Stimulated activated naive CD8-positive, alpha-beta T cell treated with anti-CD3 and anti-CD28 coated beads, Interleukin-15, Interleukin-2, amounts not matched to agents 100 ng/mL and 50 ng/mL, for 24 hours (primary cell): ENCODE measurements at regions not wholly inside any gene's neighbourhood (a gene's known extent, or its start where the extent isn't known, plus 50 kb on each side); places are given as distances from the start of the nearest gene placed in this dataset.
"Not testable (repeated sequence)": the region's sequence is repeated elsewhere in the genome, so short reads cannot be mapped to it uniquely, and the experiment has no call there.

Experiments used
- H3K27ac Mint-ChIP-seq: one replicate; pipeline ENCODE4 v1.8.0; 2021; ENCODE audit warnings: mild to moderate bottlenecking, mixed read lengths
- H3K27me3 Mint-ChIP-seq: one replicate; pipeline ENCODE4 v1.8.0; 2021; ENCODE audit warnings: mixed read lengths
- H3K36me3 Mint-ChIP-seq: one replicate; pipeline ENCODE4 v1.8.0; 2021; ENCODE audit warnings: low read depth, mixed read lengths
- H3K4me1 Mint-ChIP-seq: one replicate; pipeline ENCODE4 v1.8.0; 2021; ENCODE audit warnings: low read depth, mixed read lengths
- H3K4me3 Mint-ChIP-seq: one replicate; pipeline ENCODE4 v1.8.0; 2021; ENCODE audit warnings: mild to moderate bottlenecking, mixed read lengths
- H3K9me3 Mint-ChIP-seq: one replicate; pipeline ENCODE4 v1.8.0; 2021; ENCODE audit warnings: mixed read lengths

DNA sequence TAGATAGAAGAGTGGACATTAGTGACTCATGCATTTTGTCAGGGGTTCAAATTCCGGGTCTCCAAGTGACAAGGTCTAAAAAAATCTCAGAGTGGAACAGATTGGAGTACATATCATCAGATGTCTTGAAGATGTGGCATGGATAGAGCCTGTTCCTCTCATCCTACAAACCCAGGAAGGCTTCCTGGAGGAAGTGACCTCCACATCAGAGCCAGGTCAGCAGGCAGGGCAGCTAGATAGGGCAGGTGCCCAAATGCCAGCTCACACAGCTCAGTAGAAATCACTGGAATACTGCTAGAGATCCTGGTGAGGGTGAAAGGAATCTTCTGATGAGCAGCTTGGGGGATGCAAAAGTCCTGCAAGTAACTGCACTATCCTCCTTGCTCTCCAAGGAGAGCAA lies 196.6 kb upstream of the SDK2 start:
- H3K4me3 Mint-ChIP-seq = no peak overlapping the region
- no peak overlapping the region for H3K27ac Mint-ChIP-seq
- peaks cover 2% of the 10 kb centered on the region for H3K4me1 Mint-ChIP-seq
- H3K27me3 Mint-ChIP-seq = peaks cover 3% of the 10 kb centered on the region
- H3K9me3 Mint-ChIP-seq = peaks cover 4% of the 10 kb centered on the region
- H3K36me3 Mint-ChIP-seq = no peaks in the 10 kb centered on the region

- H3K9me3 Mint-ChIP-seq = peaks cover 3% of the 10 kb centered on the region
- no peaks in the 10 kb centered on the region for H3K27me3 Mint-ChIP-seq
- no peak overlapping the region for H3K4me3 Mint-ChIP-seq
- no peak overlapping the region for H3K27ac Mint-ChIP-seq
- H3K4me1 Mint-ChIP-seq = no peaks in the 10 kb centered on the region
- no peaks in the 10 kb centered on the region for H3K36me3 Mint-ChIP-seq
Observed at GRCh38 chr17:73841431-73842060, 197.3 kb upstream of the SDK2 start.

DNA sequence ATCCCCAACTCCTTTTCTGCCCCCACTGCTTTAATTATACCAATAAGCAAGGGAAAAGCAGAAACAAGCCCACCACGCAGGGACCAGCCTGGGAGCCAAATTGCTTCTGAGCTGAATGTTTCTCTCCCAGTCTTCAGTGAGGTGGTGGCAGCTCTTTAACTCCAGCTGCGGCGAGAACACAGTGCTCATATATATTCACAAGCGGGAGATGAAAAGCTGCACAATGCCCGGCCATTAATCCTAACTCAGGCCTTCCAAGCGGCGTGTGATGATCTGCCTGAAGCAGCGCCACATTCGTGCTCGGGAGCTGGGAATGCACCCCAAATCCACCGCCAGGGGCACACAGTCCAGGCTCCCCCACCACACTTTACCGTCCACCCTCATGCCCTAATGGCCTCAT lies 203.7 kb upstream of the SDK2 start:
- Mint-ChIP-seq H3K4me3 (no peak overlapping the region), H3K36me3 (no peaks in the 10 kb centered on the region), H3K27ac (no peak overlapping the region), H3K27me3 (no peaks in the 10 kb centered on the region), H3K4me1 (no peaks in the 10 kb centered on the region), H3K9me3 (no peaks in the 10 kb centered on the region)

DNA sequence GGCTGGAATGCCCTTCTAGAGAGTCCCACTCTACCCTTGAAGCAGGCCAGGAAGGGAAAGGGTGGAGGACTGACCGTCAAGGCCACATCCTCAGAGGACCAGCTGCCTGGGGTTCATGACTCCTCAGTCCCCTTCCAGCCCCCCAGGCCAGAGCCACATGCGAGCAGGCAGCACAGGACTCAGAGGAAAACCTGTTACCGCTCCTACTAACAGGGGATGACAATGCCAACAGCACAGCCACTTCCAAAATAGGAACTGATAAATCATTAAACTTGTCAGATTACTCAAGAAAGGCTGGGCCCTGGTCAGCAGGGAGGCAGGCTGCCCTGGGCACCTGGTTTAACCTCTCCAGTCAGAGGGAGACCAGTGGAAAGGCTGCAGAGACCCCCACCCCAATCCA lies 206.2 kb upstream of the SDK2 start:
- Mint-ChIP-seq H3K9me3 (peaks cover 7% of the 10 kb centered on the region), H3K4me3 (no peak overlapping the region), H3K4me1 (no peaks in the 10 kb centered on the region), H3K27ac (no peak overlapping the region), H3K27me3 (no peaks in the 10 kb centered on the region), H3K36me3 (no peaks in the 10 kb centered on the region)

- Mint-ChIP-seq H3K4me1 (no peaks in the 10 kb centered on the region), H3K27me3 (no peaks in the 10 kb centered on the region), H3K27ac (no peak overlapping the region), H3K9me3 (peaks cover 7% of the 10 kb centered on the region), H3K4me3 (no peak overlapping the region), H3K36me3 (no peaks in the 10 kb centered on the region)
Observed at GRCh38 chr17:73851091-73851490, 206.8 kb upstream of the SDK2 start.

- Mint-ChIP-seq H3K4me1 (no peaks in the 10 kb centered on the region), H3K27ac (no peak overlapping the region), H3K36me3 (no peaks in the 10 kb centered on the region), H3K9me3 (peaks cover 7% of the 10 kb centered on the region), H3K27me3 (no peaks in the 10 kb centered on the region), H3K4me3 (no peak overlapping the region)
Observed at GRCh38 chr17:73851921-73852320, 207.7 kb upstream of the SDK2 start.

- Mint-ChIP-seq H3K9me3 (peaks cover 7% of the 10 kb centered on the region), H3K4me1 (no peaks in the 10 kb centered on the region), H3K27ac (no peak overlapping the region), H3K27me3 (no peaks in the 10 kb centered on the region), H3K36me3 (no peaks in the 10 kb centered on the region), H3K4me3 (no peak overlapping the region)
Observed at GRCh38 chr17:73855720-73856333, 211.6 kb upstream of the SDK2 start.

- no peaks in the 10 kb centered on the region for H3K36me3 Mint-ChIP-seq
- H3K9me3 Mint-ChIP-seq = peaks cover 7% of the 10 kb centered on the region
- no peaks in the 10 kb centered on the region for H3K4me1 Mint-ChIP-seq
- no peak overlapping the region for H3K27ac Mint-ChIP-seq
- no peaks in the 10 kb centered on the region for H3K27me3 Mint-ChIP-seq
- H3K4me3 Mint-ChIP-seq = no peak overlapping the region
Observed at GRCh38 chr17:73856556-73856955, 212.3 kb upstream of the SDK2 start.

- H3K36me3 Mint-ChIP-seq, H3K27ac Mint-ChIP-seq, H3K27me3 Mint-ChIP-seq, H3K4me3 Mint-ChIP-seq, H3K9me3 Mint-ChIP-seq, H3K4me1 Mint-ChIP-seq: not testable (repeated sequence)
Observed at GRCh38 chr17:73859439-73860008, 215.3 kb upstream of the SDK2 start.

GRCh38 chr17:73861543-73861942 lies 217.3 kb upstream of the SDK2 start:
- Mint-ChIP-seq H3K36me3 (no peaks in the 10 kb centered on the region), H3K9me3 (no peaks in the 10 kb centered on the region), H3K27ac (no peak overlapping the region), H3K27me3 (no peaks in the 10 kb centered on the region), H3K4me3 (no peak overlapping the region), H3K4me1 (no peaks in the 10 kb centered on the region)

DNA sequence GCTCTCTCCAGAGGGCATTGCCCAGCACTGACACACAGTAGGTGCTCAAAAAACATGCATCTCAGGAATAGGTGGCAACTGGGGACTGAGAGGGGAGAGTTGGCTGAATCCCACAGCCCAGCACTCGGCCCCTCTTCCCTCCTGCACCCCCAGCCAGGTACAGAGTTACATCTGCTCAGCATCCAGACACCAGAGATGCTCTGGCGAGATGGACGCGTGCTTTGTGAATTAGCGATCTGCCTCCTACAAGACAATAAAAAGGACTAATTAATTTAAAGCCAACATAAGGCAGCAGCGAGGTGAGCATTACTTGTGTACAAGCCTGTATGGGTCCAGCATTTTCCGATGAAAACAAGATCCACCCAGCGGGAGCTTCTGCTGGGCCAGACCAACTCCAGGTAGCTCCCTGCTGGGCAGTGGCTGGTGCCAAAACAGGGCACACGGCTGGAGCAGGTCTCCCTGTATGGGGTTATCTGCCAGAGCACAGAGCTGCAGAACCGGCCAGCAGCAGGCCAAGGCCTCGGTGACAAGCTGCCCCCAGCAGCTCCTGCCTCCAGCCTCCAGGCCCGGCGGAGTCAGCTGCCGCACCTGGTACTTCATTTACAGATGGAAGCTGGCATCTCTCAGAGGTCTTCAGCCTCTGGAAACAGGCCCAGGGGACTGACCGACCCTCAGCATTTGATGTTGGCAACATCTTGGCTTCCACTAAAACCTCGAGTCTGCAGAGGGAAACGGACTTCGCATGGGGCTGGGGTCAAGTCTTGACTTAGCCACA lies 219.7 kb upstream of the SDK2 start:
- no peak overlapping the region for H3K27ac Mint-ChIP-seq
- no peaks in the 10 kb centered on the region for H3K36me3 Mint-ChIP-seq
- no peak overlapping the region for H3K4me3 Mint-ChIP-seq
- H3K4me1 Mint-ChIP-seq = no peaks in the 10 kb centered on the region
- no peaks in the 10 kb centered on the region for H3K27me3 Mint-ChIP-seq
- no peaks in the 10 kb centered on the region for H3K9me3 Mint-ChIP-seq

GRCh38 chr17:73865831-73866230 lies 221.6 kb upstream of the SDK2 start:
- H3K27ac Mint-ChIP-seq = no peak overlapping the region
- no peaks in the 10 kb centered on the region for H3K27me3 Mint-ChIP-seq
- H3K36me3 Mint-ChIP-seq = no peaks in the 10 kb centered on the region
- no peaks in the 10 kb centered on the region for H3K9me3 Mint-ChIP-seq
- H3K4me1 Mint-ChIP-seq = no peaks in the 10 kb centered on the region
- no peak overlapping the region for H3K4me3 Mint-ChIP-seq

- Mint-ChIP-seq H3K4me3 (no peak overlapping the region), H3K27me3 (no peaks in the 10 kb centered on the region), H3K4me1 (no peaks in the 10 kb centered on the region), H3K27ac (no peak overlapping the region), H3K36me3 (no peaks in the 10 kb centered on the region), H3K9me3 (no peaks in the 10 kb centered on the region)
Observed at GRCh38 chr17:73867056-73867455, 222.8 kb upstream of the SDK2 start.

DNA sequence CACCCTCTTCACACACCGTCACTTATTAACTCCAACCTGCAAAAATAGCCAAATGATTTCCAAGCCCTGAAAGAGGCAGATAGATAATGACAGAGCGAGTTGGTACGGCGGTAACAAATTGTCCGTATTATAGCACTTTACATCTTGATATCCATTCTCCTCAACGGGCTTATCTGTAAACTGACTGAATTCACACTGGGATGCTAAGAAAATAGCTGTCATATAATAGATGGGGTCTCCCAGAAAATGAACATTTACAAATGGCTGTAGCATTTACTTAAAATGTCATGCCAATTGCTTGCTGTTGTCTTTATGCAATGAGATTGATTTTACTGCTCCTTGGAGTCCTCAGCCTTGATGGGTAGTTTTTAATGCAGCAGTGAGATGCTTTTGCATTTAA lies 225.8 kb upstream of the SDK2 start:
- no peak overlapping the region for H3K4me3 Mint-ChIP-seq
- H3K27ac Mint-ChIP-seq = no peak overlapping the region
- peaks cover 3% of the 10 kb centered on the region for H3K4me1 Mint-ChIP-seq
- H3K27me3 Mint-ChIP-seq = no peaks in the 10 kb centered on the region
- H3K9me3 Mint-ChIP-seq = no peaks in the 10 kb centered on the region
- no peaks in the 10 kb centered on the region for H3K36me3 Mint-ChIP-seq

GRCh38 chr17:73870473-73870872 lies 226.2 kb upstream of the SDK2 start:
- H3K4me3 Mint-ChIP-seq = no peak overlapping the region
- H3K27ac Mint-ChIP-seq = no peak overlapping the region
- no peaks in the 10 kb centered on the region for H3K36me3 Mint-ChIP-seq
- H3K4me1 Mint-ChIP-seq = peaks cover 3% of the 10 kb centered on the region
- H3K27me3 Mint-ChIP-seq = no peaks in the 10 kb centered on the region
- H3K9me3 Mint-ChIP-seq = no peaks in the 10 kb centered on the region
